Prostate gland (tissue), 2 donors: ENCODE measurements at regions not wholly inside any gene's neighbourhood (a gene's known extent, or its start where the extent isn't known, plus 50 kb on each side); places are given as distances from the start of the nearest gene placed in this dataset.

ENCODE experiments used
- CTCF ChIP-seq, 4 experiments: fragments of 200-600 bp in 2 of 4; fragments of 450-650 bp in 2 of 4; sonication (generic) in 2 of 4; IDR thresholded peaks; 1 replicate in 3 of 4; 2 replicates in 1 of 4; pipeline ENCODE4 v1.5.1; 2016 to 2019; ENCODE audit warnings: antibody characterized with exemption in 4 of 4, mild to moderate bottlenecking in 2 of 4, moderate library complexity in 2 of 4
- POLR2A ChIP-seq: fragments of 450-650 bp; IDR thresholded peaks from one replicate; pipeline ENCODE4 v1.6.1; 2016; ENCODE audit warnings: antibody characterized with exemption, mild to moderate bottlenecking
- POLR2AphosphoS5 ChIP-seq: sonication (generic); formaldehyde crosslinking; IDR thresholded peaks from one replicate; pipeline ENCODE4 v1.6.1; 2017; ENCODE audit warnings: antibody characterized with exemption

GRCh38 chr5:155575861-155576260 is 562.3 kb downstream of the KIF4B start:
- no peak for TF ChIP-seq POLR2A
- TF ChIP-seq POLR2AphosphoS5: no peak
- TF ChIP-seq CTCF (IDR thresholded peaks at IDR 0.05): no peak
